ENCODE measurements at regions not wholly inside any gene's neighbourhood (a gene's known extent, or its start where the extent isn't known, plus 50 kb on each side); places are given as distances from the start of the nearest gene placed in this dataset.

DNA sequence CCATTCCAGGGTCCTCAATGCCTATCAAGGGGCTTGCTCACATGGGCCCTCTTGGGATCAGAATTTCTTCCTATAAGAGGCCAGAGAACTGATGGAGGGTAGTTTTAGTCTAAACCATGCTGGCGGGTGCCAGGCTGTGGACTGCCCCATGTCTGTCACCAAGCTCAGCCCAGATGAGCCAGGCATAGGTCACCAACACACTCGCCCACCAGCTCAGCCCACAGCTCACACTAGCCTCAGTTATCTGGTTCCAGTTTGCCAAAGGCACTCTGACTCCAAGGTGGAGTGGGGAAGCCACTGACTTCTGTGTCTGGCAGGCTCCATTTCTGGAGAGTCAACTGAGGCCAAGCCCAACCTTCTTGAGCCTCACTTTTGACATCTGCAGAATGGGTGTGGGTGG lies 50.7 kb upstream of the INSYN1 start:
- no peak overlapping the region for H3K27ac ChIP-seq (ENCODE audit: insufficient read depth, low read depth, low read length)
- DNase-seq (ENCODE audit: low read depth, low spot score), result no peak
- no peak overlapping the region for H3K9ac ChIP-seq (replicated peaks; ENCODE audit: extremely low read depth, insufficient read depth, low read length)
- H3K9me1 ChIP-seq (replicated peaks; ENCODE audit: control insufficient read depth, extremely low read depth, insufficient read depth, low read length), result no peaks in the 10 kb centered on the region
- dilution Hi-C loops (cut with MboI; ENCODE audit: extremely low pct_ligation_motif_present, low sequenced_read_pairs), result no loop called here
- H2AFZ ChIP-seq (ENCODE audit: low read depth, low read length), result no peak overlapping the region
- no peak for FAIRE-seq
- H4K20me1 ChIP-seq (replicated peaks; ENCODE audit: control insufficient read depth, extremely low read depth, insufficient read depth, low read length), result no peaks in the 10 kb centered on the region
- CTCF ChIA-PET, result no interaction called here
- H3K79me2 ChIP-seq (ENCODE audit: control insufficient read depth, insufficient read depth, low read length), result no peaks in the 10 kb centered on the region
- H3K4me1 ChIP-seq (ENCODE audit: control insufficient read depth, extremely low read depth, insufficient read depth, low read length), result no peaks in the 10 kb centered on the region
- H3K36me3 ChIP-seq (ENCODE audit: control insufficient read depth in 2 of 2, extremely low read depth in 1 of 2, insufficient read depth in 2 of 2, low read length in 2 of 2), result no peaks in the 10 kb centered on the region
- BruUV-seq (replicated peaks), result no TSS peak
- H3K4me3 ChIP-seq (replicated peaks in 1 of 3; ENCODE audit: insufficient read depth in 1 of 3, low read depth in 1 of 3, low read length in 3 of 3), result no peak overlapping the region
- no peak for TF ChIP-seq POLR2A (IDR thresholded peaks at IDR 0.05; ENCODE audit: low read depth, low read length)
- no peak for TF ChIP-seq MYC (IDR thresholded peaks at IDR 0.05; ENCODE audit: low read depth, low read length)
- TF ChIP-seq GATA2 (IDR thresholded peaks at IDR 0.05; ENCODE audit: insufficient read depth, insufficient read length, low read depth, low read length), result no peak
- TF ChIP-seq, protein P1, sequence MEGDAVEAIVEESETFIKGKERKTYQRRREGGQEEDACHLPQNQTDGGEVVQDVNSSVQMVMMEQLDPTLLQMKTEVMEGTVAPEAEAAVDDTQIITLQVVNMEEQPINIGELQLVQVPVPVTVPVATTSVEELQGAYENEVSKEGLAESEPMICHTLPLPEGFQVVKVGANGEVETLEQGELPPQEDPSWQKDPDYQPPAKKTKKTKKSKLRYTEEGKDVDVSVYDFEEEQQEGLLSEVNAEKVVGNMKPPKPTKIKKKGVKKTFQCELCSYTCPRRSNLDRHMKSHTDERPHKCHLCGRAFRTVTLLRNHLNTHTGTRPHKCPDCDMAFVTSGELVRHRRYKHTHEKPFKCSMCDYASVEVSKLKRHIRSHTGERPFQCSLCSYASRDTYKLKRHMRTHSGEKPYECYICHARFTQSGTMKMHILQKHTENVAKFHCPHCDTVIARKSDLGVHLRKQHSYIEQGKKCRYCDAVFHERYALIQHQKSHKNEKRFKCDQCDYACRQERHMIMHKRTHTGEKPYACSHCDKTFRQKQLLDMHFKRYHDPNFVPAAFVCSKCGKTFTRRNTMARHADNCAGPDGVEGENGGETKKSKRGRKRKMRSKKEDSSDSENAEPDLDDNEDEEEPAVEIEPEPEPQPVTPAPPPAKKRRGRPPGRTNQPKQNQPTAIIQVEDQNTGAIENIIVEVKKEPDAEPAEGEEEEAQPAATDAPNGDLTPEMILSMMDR (IDR thresholded peaks at IDR 0.05; ENCODE audit: extremely low read depth in 1 of 2, insufficient read depth in 1 of 2, low read depth in 1 of 2, low read length in 2 of 2), result no peak
- TF ChIP-seq EZH2 (IDR thresholded peaks at IDR 0.05; ENCODE audit: borderline replicate concordance, low read depth, low read length, severe bottlenecking), result no peak
- TF ChIP-seq, protein P2, sequence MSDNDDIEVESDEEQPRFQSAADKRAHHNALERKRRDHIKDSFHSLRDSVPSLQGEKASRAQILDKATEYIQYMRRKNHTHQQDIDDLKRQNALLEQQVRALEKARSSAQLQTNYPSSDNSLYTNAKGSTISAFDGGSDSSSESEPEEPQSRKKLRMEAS (IDR thresholded peaks at IDR 0.05; ENCODE audit: insufficient read depth, insufficient read length), result no peak
- no peak for TF ChIP-seq FOS (IDR thresholded peaks at IDR 0.05; ENCODE audit: borderline replicate concordance, insufficient read depth, low read length)
- TF ChIP-seq POLR2AphosphoS5 (IDR thresholded peaks at IDR 0.05; ENCODE audit: insufficient read depth, low read depth, low read length), result no peak
- no peak for TF ChIP-seq JUN (IDR thresholded peaks at IDR 0.05; ENCODE audit: borderline replicate concordance, insufficient read depth, insufficient read length, low read depth)
- H3K9me3 ChIP-seq (replicated peaks; ENCODE audit: control insufficient read depth, insufficient read depth, low read length), result no peaks in the 10 kb centered on the region
- POLR2A ChIA-PET, result no interaction called here
- no peak overlapping the region for H3K4me2 ChIP-seq (ENCODE audit: insufficient read depth, low read length)
- intact Hi-C loops (cut with micrococcal nuclease), result no loop called here
- peaks cover 0 to 3% of the 10 kb centered on the region in 2 experiments for H3K27me3 ChIP-seq (ENCODE audit: control insufficient read depth in 2 of 2, insufficient read depth in 2 of 2, low read length in 2 of 2)

Measured in endothelial cell of umbilical vein (primary cell).